ENCODE measurements at regions not wholly inside any gene's neighbourhood (a gene's known extent, or its start where the extent isn't known, plus 50 kb on each side); places are given as distances from the start of the nearest gene placed in this dataset.

- FAIRE-seq (no peak), DNase-seq (ENCODE audit: insufficient read length, low spot score) (no peak)
- no peak for TF ChIP-seq CTCF (IDR thresholded peaks at IDR 0.05; ENCODE audit: insufficient read depth, missing control alignments)
Measured at GRCh38 chr2:71952572-71953188, 195.0 kb downstream of the CYP26B1 start.

- no peak for TF ChIP-seq CTCF (IDR thresholded peaks at IDR 0.05; ENCODE audit: insufficient read depth, missing control alignments)
- FAIRE-seq, result no peak
- no peak for DNase-seq (ENCODE audit: insufficient read length, low spot score)
Measured at GRCh38 chr2:71951718-71952404, 195.8 kb downstream of the CYP26B1 start.

- no peak for TF ChIP-seq CTCF (IDR thresholded peaks at IDR 0.05; ENCODE audit: insufficient read depth, missing control alignments)
- no peak for FAIRE-seq
Measured at GRCh38 chr2:71951083-71951468, 196.6 kb downstream of the CYP26B1 start.

GRCh38 chr2:71950256-71951082 lies 197.2 kb downstream of the CYP26B1 start:
- DNase-seq (ENCODE audit: insufficient read length, low spot score) (no peak), FAIRE-seq (no peak)
- no peak for TF ChIP-seq CTCF (IDR thresholded peaks at IDR 0.05; ENCODE audit: insufficient read depth, missing control alignments)

More at GRCh38 chr2:71951083-71951468, 196.6 kb downstream of the CYP26B1 start:
- DNase-seq (ENCODE audit: insufficient read length, low spot score), result no peak

GRCh38 chr2:71949537-71949798 lies 198.2 kb downstream of the CYP26B1 start:
- no peak for FAIRE-seq
- DNase-seq (ENCODE audit: insufficient read length, low spot score), result no peak
- no peak for TF ChIP-seq CTCF (IDR thresholded peaks at IDR 0.05; ENCODE audit: insufficient read depth, missing control alignments)

- FAIRE-seq (no peak), DNase-seq (ENCODE audit: insufficient read length, low spot score) (no peak)
- no peak for TF ChIP-seq CTCF (IDR thresholded peaks at IDR 0.05; ENCODE audit: insufficient read depth, missing control alignments)
Measured at GRCh38 chr2:71948781-71949536, 198.7 kb downstream of the CYP26B1 start.

Data from D721Med (cell line).